GM23338 (cell line): ENCODE measurements at regions not wholly inside any gene's neighbourhood (a gene's known extent, or its start where the extent isn't known, plus 50 kb on each side); places are given as distances from the start of the nearest gene placed in this dataset.

Source experiments
- ATAC-seq: fragments of 200-7000 bp; cut with Tn5 transposase; 3 replicates; pipeline ENCODE4 v1.9.1; 2020
- DNase-seq: peaks from one replicate; pipeline ENCODE4 v3.0.0-alpha.2; 2015; ENCODE audit warnings: low spot score
- H2AFZ ChIP-seq: fragments of 200-600 bp; sonication (generic); 2 replicates; pipeline ENCODE4 v1.8.0; 2016; ENCODE audit warnings: antibody characterized with exemption, mild to moderate bottlenecking, moderate library complexity
- H3F3A ChIP-seq: fragments of 200-600 bp; sonication (generic); replicated peaks from 2 replicates; pipeline ENCODE4 v1.8.0; 2017; ENCODE audit warnings: antibody characterized with exemption, mixed run types, low read depth
- H3K27ac ChIP-seq: fragments of 200-600 bp; sonication (generic); 2 replicates; pipeline ENCODE4 v1.6.1; 2016; ENCODE audit warnings: low read depth
- H3K27me3 ChIP-seq: fragments of 200-600 bp; sonication (generic); 2 replicates; pipeline ENCODE4 v1.8.0; 2016; ENCODE audit warnings: mild to moderate bottlenecking, mixed run types, moderate library complexity; ENCODE audit not compliant: insufficient read depth
- H3K36me3 ChIP-seq: fragments of 200-600 bp; sonication (generic); 2 replicates; pipeline ENCODE4 v1.8.0; 2016; ENCODE audit warnings: mild to moderate bottlenecking; ENCODE audit not compliant: insufficient read depth
- H3K4me1 ChIP-seq: fragments of 200-600 bp; sonication (generic); 2 replicates; pipeline ENCODE4 v1.8.0; 2016; ENCODE audit warnings: mild to moderate bottlenecking, moderate library complexity; ENCODE audit not compliant: insufficient read depth
- H3K4me2 ChIP-seq: fragments of 200-600 bp; sonication (generic); 2 replicates; pipeline ENCODE4 v1.7.1; 2017; ENCODE audit warnings: mixed run types
- H3K4me3 ChIP-seq: fragments of 200-600 bp; sonication (generic); 2 replicates; pipeline ENCODE4 v1.6.1; 2016; ENCODE audit warnings: mixed run types
- H3K79me2 ChIP-seq: fragments of 200-600 bp; sonication (generic); replicated peaks from 2 replicates; pipeline ENCODE4 v1.8.0; 2017; ENCODE audit warnings: mild to moderate bottlenecking; ENCODE audit not compliant: insufficient read depth
- H3K9me2 ChIP-seq: fragments of 200-600 bp; sonication (generic); 2 replicates; pipeline ENCODE4 v1.8.0; 2017; ENCODE audit not compliant: insufficient read depth
- H4K20me1 ChIP-seq: fragments of 200-600 bp; sonication (generic); replicated peaks from 2 replicates; pipeline ENCODE4 v1.8.0; 2017; ENCODE audit warnings: mild to moderate bottlenecking; ENCODE audit not compliant: insufficient read depth
- H3K27ac Mint-ChIP-seq: 2 replicates; pipeline ENCODE4 v1.8.0; 2020; ENCODE audit warnings: inconsistent platforms, mild to moderate bottlenecking, moderate library complexity, mixed read lengths
- H3K27me3 Mint-ChIP-seq: 3 replicates; pipeline ENCODE4 v1.8.0; 2022; ENCODE audit warnings: low read depth, mild to moderate bottlenecking, moderate library complexity, mixed read lengths, inconsistent platforms; ENCODE audit not compliant: insufficient read depth, poor library complexity
- H3K36me3 Mint-ChIP-seq: 3 replicates; pipeline ENCODE4 v1.8.0; 2021; ENCODE audit warnings: low read depth, mild to moderate bottlenecking, inconsistent platforms, moderate library complexity, mixed read lengths
- H3K4me1 Mint-ChIP-seq: 3 replicates; pipeline ENCODE4 v1.8.0; 2020; ENCODE audit warnings: mild to moderate bottlenecking, inconsistent platforms, mixed read lengths
- H3K4me3 Mint-ChIP-seq: 3 replicates; pipeline ENCODE4 v1.8.0; 2021; ENCODE audit warnings: moderate library complexity, mild to moderate bottlenecking, inconsistent platforms, mixed read lengths
- H3K9me3 Mint-ChIP-seq: 3 replicates; pipeline ENCODE4 v1.8.0; 2020; ENCODE audit warnings: moderate library complexity, mild to moderate bottlenecking, inconsistent platforms, mixed read lengths
- EZH2 ChIP-seq: fragments of 200-600 bp; sonication (generic); IDR thresholded peaks from one replicate; pipeline ENCODE4 v1.8.0; 2017; ENCODE audit warnings: antibody characterized with exemption, mild to moderate bottlenecking, low read depth; ENCODE audit not compliant: unreplicated experiment
- EZH2phosphoT487 ChIP-seq: fragments of 200-600 bp; sonication (generic); IDR thresholded peaks from one replicate; pipeline ENCODE4 v1.8.1; 2018; ENCODE audit warnings: antibody characterized with exemption; ENCODE audit not compliant: unreplicated experiment
- JUNB ChIP-seq: IDR thresholded peaks from one replicate; pipeline ENCODE4 v1.6.1; 2016; ENCODE audit warnings: antibody characterized with exemption; ENCODE audit not compliant: unreplicated experiment
- NANOG ChIP-seq: IDR thresholded peaks from 2 replicates; pipeline ENCODE4 v1.6.1; 2016; ENCODE audit warnings: antibody characterized with exemption, borderline replicate concordance
- POLR2AphosphoS5 ChIP-seq: IDR thresholded peaks from 2 replicates; pipeline ENCODE4 v1.6.1; 2016; ENCODE audit warnings: antibody characterized with exemption, low read depth
- STAT1 ChIP-seq: IDR thresholded peaks from one replicate; pipeline ENCODE4 v1.6.1; 2016; ENCODE audit warnings: antibody characterized with exemption; ENCODE audit not compliant: unreplicated experiment
- ZNF114 ChIP-seq: fragments of 250-450 bp; sonication (Bioruptor Pico); IDR thresholded peaks from 2 replicates; pipeline ENCODE4 v1.5.0; 2020; ENCODE audit warnings: mild to moderate bottlenecking, moderate library complexity
- ZNF331 ChIP-seq: fragments of 250-450 bp; sonication (Bioruptor Pico); IDR thresholded peaks from 2 replicates; pipeline ENCODE4 v1.5.0; 2020; ENCODE audit warnings: low read depth, mild to moderate bottlenecking, moderate library complexity
- ZNF462 ChIP-seq: fragments of 250-450 bp; sonication (Bioruptor Pico); IDR thresholded peaks from 2 replicates; pipeline ENCODE4 v1.5.0; 2020; ENCODE audit warnings: mild to moderate bottlenecking, moderate library complexity
- TF ChIP-seq, protein P1 (sequence below): IDR thresholded peaks from 2 replicates; pipeline ENCODE4 v1.6.1; 2016; ENCODE audit warnings: antibody characterized with exemption
- TF ChIP-seq, protein P2 (sequence below): IDR thresholded peaks from one replicate; pipeline ENCODE4 v1.6.1; 2018; ENCODE audit warnings: antibody characterized with exemption; ENCODE audit not compliant: unreplicated experiment
- TF ChIP-seq, protein P3 (sequence below), 2 experiments: fragments of 200-600 bp in 1 of 2; sonication (generic) in 1 of 2; conservative IDR thresholded peaks; 2 replicates each; pipeline versions ENCODE4 v1.5.1 to v1.6.1; 2016 to 2017; ENCODE audit warnings: antibody characterized with exemption in 2 of 2, low read depth in 2 of 2, mild to moderate bottlenecking in 2 of 2, moderate library complexity in 1 of 2

- TF ChIP-seq ZNF462 (CRISPR knock-in tag) = no peak
- TF ChIP-seq, protein P1, sequence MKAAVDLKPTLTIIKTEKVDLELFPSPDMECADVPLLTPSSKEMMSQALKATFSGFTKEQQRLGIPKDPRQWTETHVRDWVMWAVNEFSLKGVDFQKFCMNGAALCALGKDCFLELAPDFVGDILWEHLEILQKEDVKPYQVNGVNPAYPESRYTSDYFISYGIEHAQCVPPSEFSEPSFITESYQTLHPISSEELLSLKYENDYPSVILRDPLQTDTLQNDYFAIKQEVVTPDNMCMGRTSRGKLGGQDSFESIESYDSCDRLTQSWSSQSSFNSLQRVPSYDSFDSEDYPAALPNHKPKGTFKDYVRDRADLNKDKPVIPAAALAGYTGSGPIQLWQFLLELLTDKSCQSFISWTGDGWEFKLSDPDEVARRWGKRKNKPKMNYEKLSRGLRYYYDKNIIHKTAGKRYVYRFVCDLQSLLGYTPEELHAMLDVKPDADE = no peak
- TF ChIP-seq NANOG = no peak
Measured at GRCh38 chr5:105702323-105702722, 1968.4 kb downstream of the EFNA5 start (continued).

DNA sequence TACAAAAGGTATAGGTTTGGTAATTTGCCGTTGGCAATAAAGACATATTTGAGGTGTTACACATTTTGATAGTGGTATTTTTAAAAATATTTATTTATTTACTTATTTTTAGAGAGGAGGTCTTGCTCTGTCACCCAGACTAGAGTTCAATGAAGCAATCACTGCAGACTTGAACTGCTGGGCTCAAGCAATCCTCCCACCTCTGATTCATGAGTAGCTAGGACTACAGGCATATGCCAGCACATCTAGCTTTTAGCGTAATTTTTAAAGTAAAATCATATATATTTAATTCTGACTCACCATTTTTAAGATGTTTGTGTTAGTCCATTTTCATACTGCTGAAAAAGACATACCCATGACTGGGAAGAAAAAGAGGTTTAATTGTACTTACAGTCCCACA, 1974.3 kb downstream of the EFNA5 start:
- no peak for DNase-seq
- no peaks in the 10 kb centered on the region for H3K4me1 ChIP-seq
- no peaks in the 10 kb centered on the region for H3K79me2 ChIP-seq
- H3K27ac ChIP-seq = no peak overlapping the region
- no peaks in the 10 kb centered on the region for H3F3A ChIP-seq
- Mint-ChIP-seq H3K4me1 (peaks cover 8% of the 10 kb centered on the region), H3K27ac (no peak overlapping the region), H3K27me3 (no peaks in the 10 kb centered on the region), H3K9me3 (peaks cover 12% of the 10 kb centered on the region), H3K4me3 (no peak overlapping the region), H3K36me3 (peaks cover 6% of the 10 kb centered on the region; the same call in 2 of the 3 replicates)
- H3K27me3 ChIP-seq = no peaks in the 10 kb centered on the region
- H3K9me2 ChIP-seq = peaks cover 6% of the 10 kb centered on the region
- H3K4me2 ChIP-seq = no peak overlapping the region
- no peaks in the 10 kb centered on the region for H4K20me1 ChIP-seq
- ATAC-seq = no peak
- peak overlapping the region; percentile 68; the same call in 1 of the 2 replicates for H2AFZ ChIP-seq
- H3K4me3 ChIP-seq = no peak overlapping the region
- no peaks in the 10 kb centered on the region for H3K36me3 ChIP-seq
- no peak for TF ChIP-seq ZNF114
- no peak for TF ChIP-seq EZH2
- TF ChIP-seq STAT1 = no peak
- TF ChIP-seq POLR2AphosphoS5 = no peak
- no peak for TF ChIP-seq NANOG
- TF ChIP-seq, protein P2, sequence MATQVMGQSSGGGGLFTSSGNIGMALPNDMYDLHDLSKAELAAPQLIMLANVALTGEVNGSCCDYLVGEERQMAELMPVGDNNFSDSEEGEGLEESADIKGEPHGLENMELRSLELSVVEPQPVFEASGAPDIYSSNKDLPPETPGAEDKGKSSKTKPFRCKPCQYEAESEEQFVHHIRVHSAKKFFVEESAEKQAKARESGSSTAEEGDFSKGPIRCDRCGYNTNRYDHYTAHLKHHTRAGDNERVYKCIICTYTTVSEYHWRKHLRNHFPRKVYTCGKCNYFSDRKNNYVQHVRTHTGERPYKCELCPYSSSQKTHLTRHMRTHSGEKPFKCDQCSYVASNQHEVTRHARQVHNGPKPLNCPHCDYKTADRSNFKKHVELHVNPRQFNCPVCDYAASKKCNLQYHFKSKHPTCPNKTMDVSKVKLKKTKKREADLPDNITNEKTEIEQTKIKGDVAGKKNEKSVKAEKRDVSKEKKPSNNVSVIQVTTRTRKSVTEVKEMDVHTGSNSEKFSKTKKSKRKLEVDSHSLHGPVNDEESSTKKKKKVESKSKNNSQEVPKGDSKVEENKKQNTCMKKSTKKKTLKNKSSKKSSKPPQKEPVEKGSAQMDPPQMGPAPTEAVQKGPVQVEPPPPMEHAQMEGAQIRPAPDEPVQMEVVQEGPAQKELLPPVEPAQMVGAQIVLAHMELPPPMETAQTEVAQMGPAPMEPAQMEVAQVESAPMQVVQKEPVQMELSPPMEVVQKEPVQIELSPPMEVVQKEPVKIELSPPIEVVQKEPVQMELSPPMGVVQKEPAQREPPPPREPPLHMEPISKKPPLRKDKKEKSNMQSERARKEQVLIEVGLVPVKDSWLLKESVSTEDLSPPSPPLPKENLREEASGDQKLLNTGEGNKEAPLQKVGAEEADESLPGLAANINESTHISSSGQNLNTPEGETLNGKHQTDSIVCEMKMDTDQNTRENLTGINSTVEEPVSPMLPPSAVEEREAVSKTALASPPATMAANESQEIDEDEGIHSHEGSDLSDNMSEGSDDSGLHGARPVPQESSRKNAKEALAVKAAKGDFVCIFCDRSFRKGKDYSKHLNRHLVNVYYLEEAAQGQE = no peak
- no peak for TF ChIP-seq ZNF331 (CRISPR knock-in tag)
- TF ChIP-seq, protein P3, sequence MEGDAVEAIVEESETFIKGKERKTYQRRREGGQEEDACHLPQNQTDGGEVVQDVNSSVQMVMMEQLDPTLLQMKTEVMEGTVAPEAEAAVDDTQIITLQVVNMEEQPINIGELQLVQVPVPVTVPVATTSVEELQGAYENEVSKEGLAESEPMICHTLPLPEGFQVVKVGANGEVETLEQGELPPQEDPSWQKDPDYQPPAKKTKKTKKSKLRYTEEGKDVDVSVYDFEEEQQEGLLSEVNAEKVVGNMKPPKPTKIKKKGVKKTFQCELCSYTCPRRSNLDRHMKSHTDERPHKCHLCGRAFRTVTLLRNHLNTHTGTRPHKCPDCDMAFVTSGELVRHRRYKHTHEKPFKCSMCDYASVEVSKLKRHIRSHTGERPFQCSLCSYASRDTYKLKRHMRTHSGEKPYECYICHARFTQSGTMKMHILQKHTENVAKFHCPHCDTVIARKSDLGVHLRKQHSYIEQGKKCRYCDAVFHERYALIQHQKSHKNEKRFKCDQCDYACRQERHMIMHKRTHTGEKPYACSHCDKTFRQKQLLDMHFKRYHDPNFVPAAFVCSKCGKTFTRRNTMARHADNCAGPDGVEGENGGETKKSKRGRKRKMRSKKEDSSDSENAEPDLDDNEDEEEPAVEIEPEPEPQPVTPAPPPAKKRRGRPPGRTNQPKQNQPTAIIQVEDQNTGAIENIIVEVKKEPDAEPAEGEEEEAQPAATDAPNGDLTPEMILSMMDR (conservative IDR thresholded peaks at IDR 0.05; ENCODE audit: low read depth in 2 of 2) = no peak
- TF ChIP-seq JUNB = no peak
- TF ChIP-seq EZH2phosphoT487 = no peak
